ENCODE measurements at regions not wholly inside any gene's neighbourhood (a gene's known extent, or its start where the extent isn't known, plus 50 kb on each side); places are given as distances from the start of the nearest gene placed in this dataset.

DNA sequence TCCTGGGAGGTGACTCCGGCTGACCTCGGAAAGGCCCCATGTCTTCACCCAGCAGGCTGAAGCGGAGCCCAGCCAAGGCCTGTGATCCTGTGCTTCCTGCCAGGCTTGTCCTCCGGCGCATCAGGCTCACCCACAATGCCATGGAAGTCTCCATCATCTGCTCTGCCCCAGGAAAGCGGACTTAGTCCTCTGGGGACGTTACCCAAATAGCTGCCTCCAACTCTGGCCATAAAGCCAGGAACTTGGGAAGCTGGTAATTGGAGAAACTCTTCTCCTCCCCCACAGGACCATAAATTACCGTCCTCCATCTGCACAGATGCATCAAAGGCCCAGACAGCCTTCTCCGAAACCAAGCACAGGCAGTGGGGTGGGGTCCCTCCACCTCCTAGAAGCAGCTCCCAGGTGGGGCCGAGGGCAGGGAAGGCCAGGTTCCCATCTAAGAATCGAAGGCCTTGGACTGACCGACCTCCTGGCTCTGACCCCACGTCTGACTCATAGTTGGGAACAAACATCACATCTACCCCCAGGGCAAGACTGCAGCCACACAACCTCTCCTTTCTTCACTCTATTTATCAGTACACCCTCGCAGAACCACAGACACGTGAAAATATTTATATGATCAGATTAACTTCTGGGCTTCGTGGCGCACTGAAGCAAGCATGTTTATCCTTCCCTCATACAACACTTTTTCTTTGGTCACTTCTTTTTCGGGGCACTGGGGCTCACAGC is 56.4 kb downstream of the PITPNM2 start (continued):
- TF ChIP-seq, protein P1, sequence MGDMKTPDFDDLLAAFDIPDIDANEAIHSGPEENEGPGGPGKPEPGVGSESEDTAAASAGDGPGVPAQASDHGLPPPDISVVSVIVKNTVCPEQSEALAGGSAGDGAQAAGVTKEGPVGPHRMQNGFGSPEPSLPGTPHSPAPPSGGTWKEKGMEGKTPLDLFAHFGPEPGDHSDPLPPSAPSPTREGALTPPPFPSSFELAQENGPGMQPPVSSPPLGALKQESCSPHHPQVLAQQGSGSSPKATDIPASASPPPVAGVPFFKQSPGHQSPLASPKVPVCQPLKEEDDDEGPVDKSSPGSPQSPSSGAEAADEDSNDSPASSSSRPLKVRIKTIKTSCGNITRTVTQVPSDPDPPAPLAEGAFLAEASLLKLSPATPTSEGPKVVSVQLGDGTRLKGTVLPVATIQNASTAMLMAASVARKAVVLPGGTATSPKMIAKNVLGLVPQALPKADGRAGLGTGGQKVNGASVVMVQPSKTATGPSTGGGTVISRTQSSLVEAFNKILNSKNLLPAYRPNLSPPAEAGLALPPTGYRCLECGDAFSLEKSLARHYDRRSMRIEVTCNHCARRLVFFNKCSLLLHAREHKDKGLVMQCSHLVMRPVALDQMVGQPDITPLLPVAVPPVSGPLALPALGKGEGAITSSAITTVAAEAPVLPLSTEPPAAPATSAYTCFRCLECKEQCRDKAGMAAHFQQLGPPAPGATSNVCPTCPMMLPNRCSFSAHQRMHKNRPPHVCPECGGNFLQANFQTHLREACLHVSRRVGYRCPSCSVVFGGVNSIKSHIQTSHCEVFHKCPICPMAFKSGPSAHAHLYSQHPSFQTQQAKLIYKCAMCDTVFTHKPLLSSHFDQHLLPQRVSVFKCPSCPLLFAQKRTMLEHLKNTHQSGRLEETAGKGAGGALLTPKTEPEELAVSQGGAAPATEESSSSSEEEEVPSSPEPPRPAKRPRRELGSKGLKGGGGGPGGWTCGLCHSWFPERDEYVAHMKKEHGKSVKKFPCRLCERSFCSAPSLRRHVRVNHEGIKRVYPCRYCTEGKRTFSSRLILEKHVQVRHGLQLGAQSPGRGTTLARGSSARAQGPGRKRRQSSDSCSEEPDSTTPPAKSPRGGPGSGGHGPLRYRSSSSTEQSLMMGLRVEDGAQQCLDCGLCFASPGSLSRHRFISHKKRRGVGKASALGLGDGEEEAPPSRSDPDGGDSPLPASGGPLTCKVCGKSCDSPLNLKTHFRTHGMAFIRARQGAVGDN (CRISPR knock-in tag; IDR thresholded peaks at IDR 0.05): peak; percentile 76
- no peak for TF ChIP-seq ZNF230 (CRISPR knock-in tag; IDR thresholded peaks at IDR 0.05)
- TF ChIP-seq, protein P2, sequence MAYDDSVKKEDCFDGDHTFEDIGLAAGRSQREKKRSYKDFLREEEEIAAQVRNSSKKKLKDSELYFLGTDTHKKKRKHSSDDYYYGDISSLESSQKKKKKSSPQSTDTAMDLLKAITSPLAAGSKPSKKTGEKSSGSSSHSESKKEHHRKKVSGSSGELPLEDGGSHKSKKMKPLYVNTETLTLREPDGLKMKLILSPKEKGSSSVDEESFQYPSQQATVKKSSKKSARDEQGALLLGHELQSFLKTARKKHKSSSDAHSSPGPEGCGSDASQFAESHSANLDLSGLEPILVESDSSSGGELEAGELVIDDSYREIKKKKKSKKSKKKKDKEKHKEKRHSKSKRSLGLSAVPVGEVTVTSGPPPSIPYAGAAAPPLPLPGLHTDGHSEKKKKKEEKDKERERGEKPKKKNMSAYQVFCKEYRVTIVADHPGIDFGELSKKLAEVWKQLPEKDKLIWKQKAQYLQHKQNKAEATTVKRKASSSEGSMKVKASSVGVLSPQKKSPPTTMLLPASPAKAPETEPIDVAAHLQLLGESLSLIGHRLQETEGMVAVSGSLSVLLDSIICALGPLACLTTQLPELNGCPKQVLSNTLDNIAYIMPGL (CRISPR knock-in tag; IDR thresholded peaks at IDR 0.05; ENCODE audit: borderline replicate concordance in 1 of 2, low read depth in 1 of 2): no peak
- TF ChIP-seq HIVEP1 (CRISPR knock-in tag; IDR thresholded peaks at IDR 0.05): no peak
- no peak for TF ChIP-seq FOXJ3 (CRISPR knock-in tag; IDR thresholded peaks at IDR 0.05; ENCODE audit: borderline replicate concordance)
- no peak for TF ChIP-seq HNRNPUL1 (IDR thresholded peaks at IDR 0.05; ENCODE audit: low read depth, low read length)
- no peak for TF ChIP-seq NCOA1 (CRISPR knock-in tag; IDR thresholded peaks at IDR 0.05)
- TF ChIP-seq FOXK2 (IDR thresholded peaks at IDR 0.05): no peak
- no peak for TF ChIP-seq ZNF451 (CRISPR knock-in tag; IDR thresholded peaks at IDR 0.05)
- TF ChIP-seq IRX3 (CRISPR knock-in tag; IDR thresholded peaks at IDR 0.05; ENCODE audit: borderline replicate concordance, low read depth): no peak
- no peak for TF ChIP-seq FOXP1 (IDR thresholded peaks at IDR 0.05)
- TF ChIP-seq FOXP1 (CRISPR knock-in tag; IDR thresholded peaks at IDR 0.05): peak; percentile 61
- TF ChIP-seq SP5 (CRISPR knock-in tag; IDR thresholded peaks at IDR 0.05; ENCODE audit: borderline replicate concordance, low read depth): peak; percentile 53; the same call in 1 of the 2 replicates
- TF ChIP-seq ZNF430 (CRISPR knock-in tag; IDR thresholded peaks at IDR 0.05): no peak
- TF ChIP-seq ZNF570 (CRISPR knock-in tag; IDR thresholded peaks at IDR 0.05; ENCODE audit: borderline replicate concordance): no peak
- no peak for TF ChIP-seq ZNF850 (CRISPR knock-in tag; conservative IDR thresholded peaks at IDR 0.05)
- TF ChIP-seq ZNF709 (CRISPR knock-in tag; IDR thresholded peaks at IDR 0.05): no peak
- TF ChIP-seq NBN (conservative IDR thresholded peaks at IDR 0.05): no peak
- peak in 1 of 2 experiments; percentile 58; a peak in 1 of 4 replicates for TF ChIP-seq KLF16 (CRISPR knock-in tag; IDR thresholded peaks at IDR 0.05)
- no peak for TF ChIP-seq TOPORS (CRISPR knock-in tag; IDR thresholded peaks at IDR 0.05)
- TF ChIP-seq, protein P3, sequence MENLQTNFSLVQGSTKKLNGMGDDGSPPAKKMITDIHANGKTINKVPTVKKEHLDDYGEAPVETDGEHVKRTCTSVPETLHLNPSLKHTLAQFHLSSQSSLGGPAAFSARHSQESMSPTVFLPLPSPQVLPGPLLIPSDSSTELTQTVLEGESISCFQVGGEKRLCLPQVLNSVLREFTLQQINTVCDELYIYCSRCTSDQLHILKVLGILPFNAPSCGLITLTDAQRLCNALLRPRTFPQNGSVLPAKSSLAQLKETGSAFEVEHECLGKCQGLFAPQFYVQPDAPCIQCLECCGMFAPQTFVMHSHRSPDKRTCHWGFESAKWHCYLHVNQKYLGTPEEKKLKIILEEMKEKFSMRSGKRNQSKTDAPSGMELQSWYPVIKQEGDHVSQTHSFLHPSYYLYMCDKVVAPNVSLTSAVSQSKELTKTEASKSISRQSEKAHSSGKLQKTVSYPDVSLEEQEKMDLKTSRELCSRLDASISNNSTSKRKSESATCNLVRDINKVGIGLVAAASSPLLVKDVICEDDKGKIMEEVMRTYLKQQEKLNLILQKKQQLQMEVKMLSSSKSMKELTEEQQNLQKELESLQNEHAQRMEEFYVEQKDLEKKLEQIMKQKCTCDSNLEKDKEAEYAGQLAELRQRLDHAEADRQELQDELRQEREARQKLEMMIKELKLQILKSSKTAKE (CRISPR knock-in tag; IDR thresholded peaks at IDR 0.05; ENCODE audit: borderline replicate concordance): peak; percentile 48; the same call in 1 of the 2 replicates
- TF ChIP-seq, protein P4, sequence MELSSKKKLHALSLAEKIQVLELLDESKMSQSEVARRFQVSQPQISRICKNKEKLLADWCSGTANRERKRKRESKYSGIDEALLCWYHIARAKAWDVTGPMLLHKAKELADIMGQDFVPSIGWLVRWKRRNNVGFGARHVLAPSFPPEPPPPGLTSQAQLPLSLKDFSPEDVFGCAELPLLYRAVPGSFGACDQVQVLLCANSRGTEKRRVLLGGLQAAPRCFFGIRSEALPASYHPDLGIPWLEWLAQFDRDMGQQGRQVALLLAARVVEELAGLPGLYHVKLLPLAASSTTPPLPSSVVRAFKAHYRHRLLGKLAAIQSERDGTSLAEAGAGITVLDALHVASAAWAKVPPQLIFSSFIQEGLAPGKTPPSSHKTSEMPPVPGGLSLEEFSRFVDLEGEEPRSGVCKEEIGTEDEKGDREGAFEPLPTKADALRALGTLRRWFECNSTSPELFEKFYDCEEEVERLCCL (CRISPR knock-in tag; IDR thresholded peaks at IDR 0.05; ENCODE audit: borderline replicate concordance): no peak

Measured in HepG2 (cell line).